Liver (tissue), 8 donors: ENCODE measurements at regions not wholly inside any gene's neighbourhood (a gene's known extent, or its start where the extent isn't known, plus 50 kb on each side); places are given as distances from the start of the nearest gene placed in this dataset.

Source experiments
- DNase-seq: peaks from one replicate; pipeline ENCODE4 v3.0.0-alpha.2; 2017; ENCODE audit warnings: low spot score
- H3K27ac ChIP-seq, 2 donors: one replicate each; pipeline ENCODE4 v1.7.0; 2013; ENCODE audit warnings: inconsistent platforms in 2 of 2, low read length in 2 of 2, control low read depth in 1 of 2, low read depth in 1 of 2, mild to moderate bottlenecking in 1 of 2
- H3K27me3 ChIP-seq, 4 donors: one replicate each; pipeline versions ENCODE4 v1.6.1 to v1.7.0; 2013; ENCODE audit warnings: low read length in 3 of 4, inconsistent platforms in 1 of 4, mild to moderate bottlenecking in 1 of 4, moderate library complexity in 1 of 4; ENCODE audit not compliant: control insufficient read depth in 4 of 4, insufficient read depth in 4 of 4
- H3K36me3 ChIP-seq, 4 donors: one replicate each; pipeline versions ENCODE4 v1.6.1 to v1.7.0; 2013; ENCODE audit warnings: low read length in 3 of 4, mild to moderate bottlenecking in 3 of 4, low read depth in 1 of 4, moderate library complexity in 1 of 4; ENCODE audit not compliant: control insufficient read depth in 4 of 4, insufficient read depth in 3 of 4
- H3K4me1 ChIP-seq, 4 donors: one replicate each; pipeline versions ENCODE4 v1.6.1 to v1.7.0; 2013; ENCODE audit warnings: low read length in 3 of 4, mild to moderate bottlenecking in 3 of 4, moderate library complexity in 1 of 4; ENCODE audit not compliant: control insufficient read depth in 4 of 4, insufficient read depth in 4 of 4
- H3K4me3 ChIP-seq, 3 donors: one replicate each; pipeline versions ENCODE4 v1.6.1 to v1.7.0; 2013; ENCODE audit warnings: low read length in 3 of 3, control low read depth in 1 of 3, low read depth in 1 of 3, mild to moderate bottlenecking in 1 of 3
- H3K9ac ChIP-seq, 2 donors: one replicate each; pipeline ENCODE4 v1.7.0; 2013; ENCODE audit warnings: low read length in 2 of 2, mild to moderate bottlenecking in 2 of 2, moderate library complexity in 2 of 2, control low read depth in 1 of 2, low read depth in 1 of 2
- H3K9me3 ChIP-seq, 4 donors: one replicate each; pipeline versions ENCODE4 v1.6.1 to v1.7.0; 2013; ENCODE audit warnings: low read length in 3 of 4; ENCODE audit not compliant: control insufficient read depth in 4 of 4
- FOXA1 ChIP-seq: IDR thresholded peaks from 2 replicates; pipeline ENCODE4 v1.6.1; 2016; ENCODE audit warnings: antibody characterized with exemption
- FOXA2 ChIP-seq: IDR thresholded peaks from 2 replicates; pipeline ENCODE4 v1.6.1; 2016; ENCODE audit warnings: antibody characterized with exemption
- GABPA ChIP-seq, 2 donors: IDR thresholded peaks in 1 of 2; conservative IDR thresholded peaks in 1 of 2; 2 replicates each; pipeline ENCODE4 v1.6.1; 2016; ENCODE audit warnings: antibody characterized with exemption in 2 of 2, mild to moderate bottlenecking in 1 of 2, moderate library complexity in 1 of 2
- JUND ChIP-seq, 2 donors: IDR thresholded peaks; 2 replicates each; pipeline ENCODE4 v1.6.1; 2016; ENCODE audit warnings: antibody characterized with exemption in 2 of 2
- NR2F2 ChIP-seq: IDR thresholded peaks from 2 replicates; pipeline ENCODE4 v1.6.1; 2016; ENCODE audit warnings: antibody characterized with exemption
- RAD21 ChIP-seq, 2 donors: IDR thresholded peaks; 2 replicates each; pipeline ENCODE4 v1.6.1; 2016; ENCODE audit warnings: antibody characterized with exemption in 2 of 2, mild to moderate bottlenecking in 2 of 2
- RXRA ChIP-seq, 2 donors: IDR thresholded peaks; 2 replicates each; pipeline ENCODE4 v1.6.1; 2017 to 2018; ENCODE audit warnings: antibody characterized with exemption in 2 of 2, mild to moderate bottlenecking in 1 of 2
- YY1 ChIP-seq: IDR thresholded peaks from 2 replicates; pipeline ENCODE4 v1.6.1; 2016; ENCODE audit warnings: antibody characterized with exemption, mild to moderate bottlenecking
- WGBS: extraction: QIAGEN DNeasy Blood & Tissue Kit; methylation state at CpG from one replicate; pipeline ENCODE4 v1.1.7; 2013; 5-methylcytosine and 5-hydroxymethylcytosine counted together
- TF ChIP-seq, protein P1 (sequence below): IDR thresholded peaks from 2 replicates; pipeline ENCODE4 v1.6.1; 2016; ENCODE audit warnings: antibody characterized with exemption
- TF ChIP-seq, protein P2 (sequence below): IDR thresholded peaks from 2 replicates; pipeline ENCODE4 v1.6.1; 2016; ENCODE audit warnings: antibody characterized with exemption, mild to moderate bottlenecking
- TF ChIP-seq, protein P3 (sequence below): fragments of 150-350 bp; IDR thresholded peaks from 2 replicates; pipeline ENCODE4 v1.5.1; 2017; ENCODE audit warnings: improper control_type of control experiment, low read depth, low read length; ENCODE audit not compliant: missing input control
- TF ChIP-seq, protein P4 (sequence below): IDR thresholded peaks from 2 replicates; pipeline ENCODE4 v1.6.1; 2016; ENCODE audit warnings: antibody characterized with exemption
- TF ChIP-seq, protein P5 (sequence below): IDR thresholded peaks from 2 replicates; pipeline ENCODE4 v1.6.1; 2016; ENCODE audit warnings: antibody characterized with exemption
- donor health status: healthy.
- donor health status: healthy.
- donor health status: healthy.
- donor health status: healthy.
- donor health status: healthy.

DNA sequence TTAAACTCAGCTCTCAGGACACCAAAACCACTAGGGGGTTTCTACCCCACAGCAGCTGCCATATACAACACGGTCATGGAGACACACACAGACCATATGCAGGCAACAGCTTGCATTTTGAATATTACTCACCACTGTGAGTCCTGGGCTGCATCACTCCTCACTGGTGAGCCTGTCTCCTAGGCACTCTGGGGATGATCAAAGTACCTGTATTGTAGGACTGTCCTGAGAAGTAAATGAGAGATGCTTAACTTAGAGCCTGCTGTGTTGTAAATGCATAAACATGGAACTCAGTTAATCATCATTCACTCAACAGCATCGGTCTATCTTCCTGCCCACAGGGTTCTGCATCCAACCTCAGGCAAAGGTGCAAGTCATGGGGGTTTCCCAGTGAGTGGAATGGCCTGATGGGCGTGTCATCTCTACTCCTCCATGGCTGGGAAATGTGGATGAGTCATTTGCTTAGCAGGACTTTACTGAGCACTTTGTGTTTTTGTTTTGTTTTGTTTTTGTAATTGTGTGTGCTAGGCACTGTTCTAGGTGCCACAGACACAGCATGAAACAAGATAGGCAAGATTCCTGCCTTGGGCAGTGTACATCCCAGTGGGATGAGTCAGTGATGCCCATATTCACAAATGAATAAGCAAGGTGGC is 1141.2 kb upstream of the TMEM132C start:
- H3K27me3 ChIP-seq, result no peaks in the 10 kb centered on the region
- H3K27ac ChIP-seq, result no peak overlapping the region
- 76% methylated on average over 3 of the region's 3 CpGs for WGBS
- H3K9ac ChIP-seq, result no peak overlapping the region
- H3K4me1 ChIP-seq, result peaks cover 7 to 30% (median 27%) of the 10 kb centered on the region in 4 donors
- no peak for DNase-seq
- no peaks in the 10 kb centered on the region for H3K9me3 ChIP-seq
- TF ChIP-seq YY1 (no peak), NR2F2 (no peak), GABPA (IDR thresholded peaks at IDR 0.05 in 1 of 2, conservative IDR thresholded peaks at IDR 0.05 in 1 of 2) (no peak), RXRA (IDR thresholded peaks at IDR 0.05) (no peak), FOXA1 (no peak), FOXA2 (no peak), RAD21 (IDR thresholded peaks at IDR 0.05) (no peak)
- TF ChIP-seq, protein P1, sequence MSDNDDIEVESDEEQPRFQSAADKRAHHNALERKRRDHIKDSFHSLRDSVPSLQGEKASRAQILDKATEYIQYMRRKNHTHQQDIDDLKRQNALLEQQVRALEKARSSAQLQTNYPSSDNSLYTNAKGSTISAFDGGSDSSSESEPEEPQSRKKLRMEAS, result no peak
- TF ChIP-seq, protein P2, sequence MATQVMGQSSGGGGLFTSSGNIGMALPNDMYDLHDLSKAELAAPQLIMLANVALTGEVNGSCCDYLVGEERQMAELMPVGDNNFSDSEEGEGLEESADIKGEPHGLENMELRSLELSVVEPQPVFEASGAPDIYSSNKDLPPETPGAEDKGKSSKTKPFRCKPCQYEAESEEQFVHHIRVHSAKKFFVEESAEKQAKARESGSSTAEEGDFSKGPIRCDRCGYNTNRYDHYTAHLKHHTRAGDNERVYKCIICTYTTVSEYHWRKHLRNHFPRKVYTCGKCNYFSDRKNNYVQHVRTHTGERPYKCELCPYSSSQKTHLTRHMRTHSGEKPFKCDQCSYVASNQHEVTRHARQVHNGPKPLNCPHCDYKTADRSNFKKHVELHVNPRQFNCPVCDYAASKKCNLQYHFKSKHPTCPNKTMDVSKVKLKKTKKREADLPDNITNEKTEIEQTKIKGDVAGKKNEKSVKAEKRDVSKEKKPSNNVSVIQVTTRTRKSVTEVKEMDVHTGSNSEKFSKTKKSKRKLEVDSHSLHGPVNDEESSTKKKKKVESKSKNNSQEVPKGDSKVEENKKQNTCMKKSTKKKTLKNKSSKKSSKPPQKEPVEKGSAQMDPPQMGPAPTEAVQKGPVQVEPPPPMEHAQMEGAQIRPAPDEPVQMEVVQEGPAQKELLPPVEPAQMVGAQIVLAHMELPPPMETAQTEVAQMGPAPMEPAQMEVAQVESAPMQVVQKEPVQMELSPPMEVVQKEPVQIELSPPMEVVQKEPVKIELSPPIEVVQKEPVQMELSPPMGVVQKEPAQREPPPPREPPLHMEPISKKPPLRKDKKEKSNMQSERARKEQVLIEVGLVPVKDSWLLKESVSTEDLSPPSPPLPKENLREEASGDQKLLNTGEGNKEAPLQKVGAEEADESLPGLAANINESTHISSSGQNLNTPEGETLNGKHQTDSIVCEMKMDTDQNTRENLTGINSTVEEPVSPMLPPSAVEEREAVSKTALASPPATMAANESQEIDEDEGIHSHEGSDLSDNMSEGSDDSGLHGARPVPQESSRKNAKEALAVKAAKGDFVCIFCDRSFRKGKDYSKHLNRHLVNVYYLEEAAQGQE, result no peak
- H3K4me3 ChIP-seq, result no peak overlapping the region
- no peaks in the 10 kb centered on the region for H3K36me3 ChIP-seq

DNA sequence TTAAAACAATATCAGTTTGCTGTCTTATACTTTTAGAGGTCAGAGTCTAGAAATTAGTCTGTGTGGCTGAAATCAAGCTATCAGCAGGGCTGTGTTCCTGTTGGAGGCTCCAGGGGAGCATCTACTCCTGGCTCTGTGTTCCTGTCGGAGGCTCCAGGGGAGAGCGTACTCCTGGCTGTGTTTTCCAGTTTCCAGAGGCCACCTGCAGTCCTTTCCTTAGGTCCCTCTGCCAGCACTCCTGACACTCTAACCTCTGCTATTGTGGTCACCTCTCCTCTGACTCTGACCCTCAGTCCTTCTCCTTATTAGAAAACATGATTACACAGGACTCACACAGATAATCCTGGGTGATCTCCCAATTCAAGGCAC is 1140.7 kb upstream of the TMEM132C start:
- Histone ChIP-seq H3K27me3 (no peaks in the 10 kb centered on the region), H3K9ac (no peak overlapping the region), H3K36me3 (no peaks in the 10 kb centered on the region), H3K4me1 (peaks cover 7 to 34% (median 29%) of the 10 kb centered on the region in 4 donors), H3K9me3 (no peaks in the 10 kb centered on the region), H3K4me3 (no peak overlapping the region), H3K27ac (no peak overlapping the region)
- TF ChIP-seq, protein P3, sequence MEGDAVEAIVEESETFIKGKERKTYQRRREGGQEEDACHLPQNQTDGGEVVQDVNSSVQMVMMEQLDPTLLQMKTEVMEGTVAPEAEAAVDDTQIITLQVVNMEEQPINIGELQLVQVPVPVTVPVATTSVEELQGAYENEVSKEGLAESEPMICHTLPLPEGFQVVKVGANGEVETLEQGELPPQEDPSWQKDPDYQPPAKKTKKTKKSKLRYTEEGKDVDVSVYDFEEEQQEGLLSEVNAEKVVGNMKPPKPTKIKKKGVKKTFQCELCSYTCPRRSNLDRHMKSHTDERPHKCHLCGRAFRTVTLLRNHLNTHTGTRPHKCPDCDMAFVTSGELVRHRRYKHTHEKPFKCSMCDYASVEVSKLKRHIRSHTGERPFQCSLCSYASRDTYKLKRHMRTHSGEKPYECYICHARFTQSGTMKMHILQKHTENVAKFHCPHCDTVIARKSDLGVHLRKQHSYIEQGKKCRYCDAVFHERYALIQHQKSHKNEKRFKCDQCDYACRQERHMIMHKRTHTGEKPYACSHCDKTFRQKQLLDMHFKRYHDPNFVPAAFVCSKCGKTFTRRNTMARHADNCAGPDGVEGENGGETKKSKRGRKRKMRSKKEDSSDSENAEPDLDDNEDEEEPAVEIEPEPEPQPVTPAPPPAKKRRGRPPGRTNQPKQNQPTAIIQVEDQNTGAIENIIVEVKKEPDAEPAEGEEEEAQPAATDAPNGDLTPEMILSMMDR, result no peak
- TF ChIP-seq JUND (IDR thresholded peaks at IDR 0.05), result no peak
- no peak for TF ChIP-seq FOXA2
- no peak for TF ChIP-seq RAD21 (IDR thresholded peaks at IDR 0.05)
- TF ChIP-seq, protein P4, sequence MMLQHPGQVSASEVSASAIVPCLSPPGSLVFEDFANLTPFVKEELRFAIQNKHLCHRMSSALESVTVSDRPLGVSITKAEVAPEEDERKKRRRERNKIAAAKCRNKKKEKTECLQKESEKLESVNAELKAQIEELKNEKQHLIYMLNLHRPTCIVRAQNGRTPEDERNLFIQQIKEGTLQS, result no peak
- no peak for TF ChIP-seq YY1
- TF ChIP-seq, protein P5, sequence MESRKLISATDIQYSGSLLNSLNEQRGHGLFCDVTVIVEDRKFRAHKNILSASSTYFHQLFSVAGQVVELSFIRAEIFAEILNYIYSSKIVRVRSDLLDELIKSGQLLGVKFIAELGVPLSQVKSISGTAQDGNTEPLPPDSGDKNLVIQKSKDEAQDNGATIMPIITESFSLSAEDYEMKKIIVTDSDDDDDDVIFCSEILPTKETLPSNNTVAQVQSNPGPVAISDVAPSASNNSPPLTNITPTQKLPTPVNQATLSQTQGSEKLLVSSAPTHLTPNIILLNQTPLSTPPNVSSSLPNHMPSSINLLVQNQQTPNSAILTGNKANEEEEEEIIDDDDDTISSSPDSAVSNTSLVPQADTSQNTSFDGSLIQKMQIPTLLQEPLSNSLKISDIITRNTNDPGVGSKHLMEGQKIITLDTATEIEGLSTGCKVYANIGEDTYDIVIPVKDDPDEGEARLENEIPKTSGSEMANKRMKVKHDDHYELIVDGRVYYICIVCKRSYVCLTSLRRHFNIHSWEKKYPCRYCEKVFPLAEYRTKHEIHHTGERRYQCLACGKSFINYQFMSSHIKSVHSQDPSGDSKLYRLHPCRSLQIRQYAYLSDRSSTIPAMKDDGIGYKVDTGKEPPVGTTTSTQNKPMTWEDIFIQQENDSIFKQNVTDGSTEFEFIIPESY, result no peak
- no peak for TF ChIP-seq GABPA (IDR thresholded peaks at IDR 0.05 in 1 of 2, conservative IDR thresholded peaks at IDR 0.05 in 1 of 2)
- DNase-seq, result no peak
- 96% methylated on average over 2 of the region's 2 CpGs for WGBS
